K562 (cell line): ENCODE measurements at regions not wholly inside any gene's neighbourhood (a gene's known extent, or its start where the extent isn't known, plus 50 kb on each side); places are given as distances from the start of the nearest gene placed in this dataset.

Experiments used
- CREB1 ChIP-seq, 2 experiments: sonication (generic) in 1 of 2; formaldehyde crosslinking in 1 of 2; IDR thresholded peaks; 2 replicates each; pipeline versions ENCODE4 v1.6.1 to v1.8.0; 2012 to 2022; ENCODE audit warnings: inconsistent platforms in 1 of 2, mild to moderate bottlenecking in 1 of 2, missing genetic modification reagents in 1 of 2, moderate library complexity in 1 of 2
- MAFG ChIP-seq: fragments of 450-650 bp; conservative IDR thresholded peaks from 2 replicates; pipeline ENCODE4 v1.6.1; 2016; ENCODE audit warnings: missing genetic modification characterization, missing compliant biosample characterization

DNA sequence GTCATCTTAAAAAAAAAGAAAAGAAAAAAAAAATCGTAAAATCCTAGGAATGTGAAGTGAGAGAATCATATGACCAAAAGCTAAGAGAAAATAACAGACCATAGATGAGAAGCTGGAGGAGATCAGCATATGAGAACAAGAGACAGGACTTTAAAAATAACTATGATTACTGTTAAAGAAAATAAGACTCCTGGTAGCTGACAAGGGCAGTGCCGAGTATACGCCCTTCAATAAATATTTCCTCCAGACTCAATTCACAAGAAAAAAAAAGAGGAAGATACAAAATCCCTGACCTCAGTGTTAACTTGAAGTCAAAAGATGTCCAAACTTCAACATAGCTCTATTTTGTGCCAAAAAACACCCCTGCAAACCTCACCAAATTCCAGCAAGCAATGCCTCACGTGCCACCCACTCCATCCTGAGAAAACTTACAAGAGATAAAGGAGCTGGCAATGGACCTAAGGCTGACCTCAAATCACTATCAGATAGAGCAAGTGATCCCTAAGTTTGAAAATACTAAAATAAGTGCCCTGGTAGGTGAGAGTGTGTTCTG, 817.2 kb downstream of the SOCS6 start:
- TF ChIP-seq MAFG (tag) (no peak), CREB1 (IDR thresholded peaks at IDR 0.05) (no peak), CREB1 (CRISPR knock-in tag; IDR thresholded peaks at IDR 0.05) (no peak)
